Body of pancreas (tissue), 4 donors: ENCODE measurements at regions not wholly inside any gene's neighbourhood (a gene's known extent, or its start where the extent isn't known, plus 50 kb on each side); places are given as distances from the start of the nearest gene placed in this dataset.

Experiments
- CTCF ChIP-seq, 7 experiments: fragments of 450-650 bp in 4 of 7; fragments of 200-600 bp in 3 of 7; sonication (generic) in 3 of 7; IDR thresholded peaks; one replicate each; pipeline ENCODE4 v1.5.1; 2016 to 2019; ENCODE audit warnings: antibody characterized with exemption in 7 of 7
- POLR2A ChIP-seq, 3 donors: fragments of 450-650 bp; IDR thresholded peaks; one replicate each; pipeline ENCODE4 v1.6.1; 2016; ENCODE audit warnings: antibody characterized with exemption in 3 of 3, mild to moderate bottlenecking in 2 of 3

GRCh38 chr16:86680162-86680561 is 101.8 kb downstream of the FOXL1 start:
- TF ChIP-seq CTCF (IDR thresholded peaks at IDR 0.05), result no peak
- TF ChIP-seq POLR2A (IDR thresholded peaks at IDR 0.05), result no peak
